Brain microvascular endothelial cell (primary cell): ENCODE measurements at regions not wholly inside any gene's neighbourhood (a gene's known extent, or its start where the extent isn't known, plus 50 kb on each side); places are given as distances from the start of the nearest gene placed in this dataset.

Source experiments
- DNase-seq: peaks from one replicate; pipeline ENCODE4 v3.0.0-alpha.2; 2020
- H3K27ac ChIP-seq: fragments of 250-450 bp; sonication (Bioruptor Pico); 2 replicates; pipeline ENCODE4 v1.5.1; 2020; ENCODE audit warnings: mild to moderate bottlenecking, moderate library complexity
- H3K27me3 ChIP-seq: fragments of 250-450 bp; sonication (Bioruptor Pico); replicated peaks from 2 replicates; pipeline ENCODE4 v1.5.1; 2020; ENCODE audit warnings: mild to moderate bottlenecking
- H3K36me3 ChIP-seq: fragments of 250-450 bp; sonication (Bioruptor Pico); replicated peaks from 2 replicates; pipeline ENCODE4 v1.5.1; 2020; ENCODE audit warnings: mild to moderate bottlenecking
- H3K4me3 ChIP-seq: 2 replicates; pipeline ENCODE4 v1.5.1; 2011; ENCODE audit warnings: low read depth, mild to moderate bottlenecking, control low read depth, low read length, moderate library complexity
- in situ Hi-C: cut with HindIII; loops from 2 replicates; pipeline ENCODE4 v1.10.0; 2017; ENCODE audit warnings: low sequenced_read_pairs, low pct_ligation_motif_present
- TF ChIP-seq, protein P1 (sequence below): IDR thresholded peaks from 2 replicates; pipeline ENCODE4 v1.5.1; 2011; ENCODE audit warnings: low read depth, mild to moderate bottlenecking, moderate library complexity, low read length, control low read depth, inconsistent platforms; ENCODE audit errors: missing control alignments

- DNase-seq, result no peak
- TF ChIP-seq, protein P1, sequence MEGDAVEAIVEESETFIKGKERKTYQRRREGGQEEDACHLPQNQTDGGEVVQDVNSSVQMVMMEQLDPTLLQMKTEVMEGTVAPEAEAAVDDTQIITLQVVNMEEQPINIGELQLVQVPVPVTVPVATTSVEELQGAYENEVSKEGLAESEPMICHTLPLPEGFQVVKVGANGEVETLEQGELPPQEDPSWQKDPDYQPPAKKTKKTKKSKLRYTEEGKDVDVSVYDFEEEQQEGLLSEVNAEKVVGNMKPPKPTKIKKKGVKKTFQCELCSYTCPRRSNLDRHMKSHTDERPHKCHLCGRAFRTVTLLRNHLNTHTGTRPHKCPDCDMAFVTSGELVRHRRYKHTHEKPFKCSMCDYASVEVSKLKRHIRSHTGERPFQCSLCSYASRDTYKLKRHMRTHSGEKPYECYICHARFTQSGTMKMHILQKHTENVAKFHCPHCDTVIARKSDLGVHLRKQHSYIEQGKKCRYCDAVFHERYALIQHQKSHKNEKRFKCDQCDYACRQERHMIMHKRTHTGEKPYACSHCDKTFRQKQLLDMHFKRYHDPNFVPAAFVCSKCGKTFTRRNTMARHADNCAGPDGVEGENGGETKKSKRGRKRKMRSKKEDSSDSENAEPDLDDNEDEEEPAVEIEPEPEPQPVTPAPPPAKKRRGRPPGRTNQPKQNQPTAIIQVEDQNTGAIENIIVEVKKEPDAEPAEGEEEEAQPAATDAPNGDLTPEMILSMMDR, result no peak
- Histone ChIP-seq H3K27ac (no peak overlapping the region), H3K27me3 (no peaks in the 10 kb centered on the region), H3K4me3 (no peak overlapping the region), H3K36me3 (no peaks in the 10 kb centered on the region)
- in situ Hi-C loops, result no loop called here
Measured at GRCh38 chr4:28004520-28004919, 1143.9 kb downstream of the STIM2 start.

GRCh38 chr4:28006021-28006420, 1145.4 kb downstream of the STIM2 start:
- no peaks in the 10 kb centered on the region for H3K36me3 ChIP-seq
- DNase-seq, result no peak
- no peak overlapping the region for H3K27ac ChIP-seq
- H3K27me3 ChIP-seq, result no peaks in the 10 kb centered on the region
- no peak overlapping the region for H3K4me3 ChIP-seq
- TF ChIP-seq, protein P1, result no peak
- in situ Hi-C loops, result no loop called here

- Histone ChIP-seq H3K27me3 (no peaks in the 10 kb centered on the region), H3K4me3 (no peak overlapping the region), H3K27ac (no peak overlapping the region), H3K36me3 (no peaks in the 10 kb centered on the region)
- no peak for DNase-seq
- in situ Hi-C loops, result no loop called here
- TF ChIP-seq, protein P1, result no peak
Measured at GRCh38 chr4:28007693-28008092, 1147.1 kb downstream of the STIM2 start.

GRCh38 chr4:28009541-28009940, 1148.9 kb downstream of the STIM2 start:
- in situ Hi-C loops, result no loop called here
- Histone ChIP-seq H3K36me3 (no peaks in the 10 kb centered on the region), H3K27ac (no peak overlapping the region), H3K27me3 (no peaks in the 10 kb centered on the region), H3K4me3 (no peak overlapping the region)
- TF ChIP-seq, protein P1, result no peak
- no peak for DNase-seq

DNA sequence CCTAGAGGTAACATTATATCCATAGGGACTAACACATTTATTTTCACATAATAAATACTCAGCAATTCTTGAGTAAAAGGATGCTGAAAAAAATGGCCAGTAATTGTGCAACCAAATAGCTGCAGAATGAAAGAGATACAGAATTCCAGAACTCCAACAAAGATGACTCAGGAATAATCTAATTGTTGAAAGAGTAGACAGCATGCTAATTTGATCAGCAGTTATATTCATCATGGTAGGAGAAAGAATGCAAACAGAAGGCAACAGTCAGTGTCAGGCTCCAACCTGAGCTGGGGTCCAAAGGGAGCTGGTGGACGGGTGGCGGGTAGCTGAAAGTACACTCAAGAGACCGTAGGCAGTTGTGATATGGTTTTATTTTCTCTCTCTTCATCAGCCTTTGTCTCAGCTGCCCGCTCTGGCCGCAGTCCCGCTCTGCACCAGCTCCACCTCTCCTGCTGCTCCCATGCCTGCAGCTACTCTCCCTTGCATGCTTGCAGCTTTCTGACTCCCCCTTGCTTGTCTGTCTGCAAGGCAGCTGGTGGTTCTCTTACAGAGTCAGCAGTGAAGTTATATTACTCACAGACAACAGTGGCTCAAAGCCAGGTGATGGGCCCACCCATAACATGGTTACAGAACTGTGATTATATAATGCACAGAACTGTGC, 1150.1 kb downstream of the STIM2 start:
- Histone ChIP-seq H3K27me3 (no peaks in the 10 kb centered on the region), H3K4me3 (no peak overlapping the region), H3K36me3 (no peaks in the 10 kb centered on the region), H3K27ac (no peak overlapping the region)
- in situ Hi-C loops, result no loop called here
- TF ChIP-seq, protein P1, result no peak
- DNase-seq, result no peak

DNA sequence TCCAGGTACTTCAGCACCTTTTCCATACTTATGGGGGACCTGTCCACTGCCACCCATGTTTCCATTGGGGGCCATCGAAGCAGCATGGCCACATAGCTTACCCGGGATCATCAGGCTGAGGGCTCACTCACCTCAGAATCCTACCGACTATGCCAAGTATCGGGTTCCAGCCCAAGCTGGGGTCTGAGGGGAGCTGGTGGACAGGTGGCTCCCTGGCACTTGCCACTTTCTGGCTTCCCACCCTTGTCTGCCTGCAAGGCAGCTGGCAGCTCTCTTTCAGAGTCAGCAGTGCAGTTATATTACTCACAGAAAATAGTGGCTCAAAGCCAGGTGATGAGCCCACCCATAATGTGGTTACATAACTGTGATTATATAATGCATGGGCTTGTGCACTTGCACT, 1153.8 kb downstream of the STIM2 start:
- Histone ChIP-seq H3K36me3 (no peaks in the 10 kb centered on the region), H3K27me3 (no peaks in the 10 kb centered on the region), H3K4me3 (no peak overlapping the region), H3K27ac (no peak overlapping the region)
- TF ChIP-seq, protein P1, result no peak
- DNase-seq, result no peak
- in situ Hi-C loops, result no loop called here
